Testis (tissue), 2 donors: ENCODE measurements at regions not wholly inside any gene's neighbourhood (a gene's known extent, or its start where the extent isn't known, plus 50 kb on each side); places are given as distances from the start of the nearest gene placed in this dataset.

Experiments used
- POLR2A ChIP-seq: fragments of 450-650 bp; IDR thresholded peaks from one replicate; pipeline ENCODE4 v1.6.1; 2017; ENCODE audit warnings: antibody characterized with exemption, mild to moderate bottlenecking, moderate library complexity
- TF ChIP-seq, protein P1 (sequence below), 3 experiments: fragments of 450-650 bp in 2 of 3; fragments of 200-600 bp in 1 of 3; sonication (generic) in 1 of 3; IDR thresholded peaks; one replicate each; pipeline ENCODE4 v1.5.1; 2016 to 2019; ENCODE audit warnings: antibody characterized with exemption in 3 of 3, mild to moderate bottlenecking in 2 of 3, moderate library complexity in 1 of 3

GRCh38 chr1:57615956-57616355 lies 192.1 kb upstream of the DAB1 start:
- TF ChIP-seq, protein P1, sequence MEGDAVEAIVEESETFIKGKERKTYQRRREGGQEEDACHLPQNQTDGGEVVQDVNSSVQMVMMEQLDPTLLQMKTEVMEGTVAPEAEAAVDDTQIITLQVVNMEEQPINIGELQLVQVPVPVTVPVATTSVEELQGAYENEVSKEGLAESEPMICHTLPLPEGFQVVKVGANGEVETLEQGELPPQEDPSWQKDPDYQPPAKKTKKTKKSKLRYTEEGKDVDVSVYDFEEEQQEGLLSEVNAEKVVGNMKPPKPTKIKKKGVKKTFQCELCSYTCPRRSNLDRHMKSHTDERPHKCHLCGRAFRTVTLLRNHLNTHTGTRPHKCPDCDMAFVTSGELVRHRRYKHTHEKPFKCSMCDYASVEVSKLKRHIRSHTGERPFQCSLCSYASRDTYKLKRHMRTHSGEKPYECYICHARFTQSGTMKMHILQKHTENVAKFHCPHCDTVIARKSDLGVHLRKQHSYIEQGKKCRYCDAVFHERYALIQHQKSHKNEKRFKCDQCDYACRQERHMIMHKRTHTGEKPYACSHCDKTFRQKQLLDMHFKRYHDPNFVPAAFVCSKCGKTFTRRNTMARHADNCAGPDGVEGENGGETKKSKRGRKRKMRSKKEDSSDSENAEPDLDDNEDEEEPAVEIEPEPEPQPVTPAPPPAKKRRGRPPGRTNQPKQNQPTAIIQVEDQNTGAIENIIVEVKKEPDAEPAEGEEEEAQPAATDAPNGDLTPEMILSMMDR (IDR thresholded peaks at IDR 0.05): no peak
- no peak for TF ChIP-seq POLR2A
